ENCODE measurements at regions not wholly inside any gene's neighbourhood (a gene's known extent, or its start where the extent isn't known, plus 50 kb on each side); places are given as distances from the start of the nearest gene placed in this dataset.

GRCh38 chr5:136629125-136629792 lies 263.9 kb upstream of the TRPC7 start:
- DNase-seq (ENCODE audit: low read depth, low spot score) (no peak), ATAC-seq (no peak), FAIRE-seq (no peak)
- H3K4me2 ChIP-seq (ENCODE audit: control insufficient read depth, insufficient read depth) = no peak overlapping the region
- BruUV-seq (replicated peaks) = no TSS peak
- RAD21 ChIA-PET (ENCODE audit: unreplicated experiment) = no interaction called here
- no peak overlapping the region for H3K4me3 ChIP-seq
- POLR2A ChIA-PET = no interaction called here
- intact Hi-C loops (cut with micrococcal nuclease; ENCODE audit: unreplicated experiment) (no loop called here), in situ Hi-C loops (cut with MboI) (no loop called here)
- TF ChIP-seq POU2F2 (IDR thresholded peaks at IDR 0.05; ENCODE audit: borderline replicate concordance, low read depth, low read length) (no peak), TARDBP (IDR thresholded peaks at IDR 0.05; ENCODE audit: borderline replicate concordance) (no peak), BRCA1 (IDR thresholded peaks at IDR 0.05; ENCODE audit: low read depth, low read length) (no peak), POLR2A (IDR thresholded peaks at IDR 0.05; ENCODE audit: low read depth, low read length) (no peak), BCL11A (IDR thresholded peaks at IDR 0.05; ENCODE audit: low read depth, low read length) (no peak), POLR2AphosphoS2 (IDR thresholded peaks at IDR 0.05; ENCODE audit: low read depth, low read length) (no peak)
- H3K36me3 ChIP-seq (ENCODE audit: control insufficient read depth in 2 of 2, insufficient read depth in 2 of 2, low read length in 1 of 2) = no peaks in the 10 kb centered on the region
- SMC1A ChIA-PET (ENCODE audit: uncharacterized antibody, unreplicated experiment) = interaction anchor here (1.2 kb wide), 1 partner anchor 12 kb away, joined by 3 read pairs; no protein-coding TSS in a partner anchor
- H3K27me3 ChIP-seq (replicated peaks in 1 of 2; ENCODE audit: control insufficient read depth in 2 of 2, insufficient read depth in 2 of 2, low read length in 1 of 2) = no peaks in the 10 kb centered on the region; a peak in 1 of 4 replicates
- CTCF ChIA-PET = interaction anchor here (0.6 kb wide), 1 partner anchor 37 kb away, joined by 3 read pairs; no protein-coding TSS in a partner anchor
- no peaks in the 10 kb centered on the region for H3K79me2 ChIP-seq (ENCODE audit: control insufficient read depth, insufficient read depth, low read length)
- H3K9ac ChIP-seq (ENCODE audit: control insufficient read depth, insufficient read depth, low read length) = no peak overlapping the region
- no peaks in the 10 kb centered on the region for H3K9me3 ChIP-seq (replicated peaks; ENCODE audit: control insufficient read depth, insufficient read depth, low read length)
- H2AFZ ChIP-seq (ENCODE audit: control insufficient read depth, low read depth, low read length) = no peak overlapping the region
- H4K20me1 ChIP-seq (ENCODE audit: control insufficient read depth, insufficient read depth) = no peaks in the 10 kb centered on the region
- no peaks in the 10 kb centered on the region for H3K4me1 ChIP-seq (ENCODE audit: control insufficient read depth, insufficient read depth, low read length)
- H3K27ac ChIP-seq (ENCODE audit: control insufficient read depth, insufficient read depth) = no peak overlapping the region
- 59% methylated on average over 10 of the region's 10 CpGs for WGBS (ENCODE audit: insufficient coverage, insufficient replicate concordance, low lambda C conversion rate, missing lambda C conversion rate)

DNA sequence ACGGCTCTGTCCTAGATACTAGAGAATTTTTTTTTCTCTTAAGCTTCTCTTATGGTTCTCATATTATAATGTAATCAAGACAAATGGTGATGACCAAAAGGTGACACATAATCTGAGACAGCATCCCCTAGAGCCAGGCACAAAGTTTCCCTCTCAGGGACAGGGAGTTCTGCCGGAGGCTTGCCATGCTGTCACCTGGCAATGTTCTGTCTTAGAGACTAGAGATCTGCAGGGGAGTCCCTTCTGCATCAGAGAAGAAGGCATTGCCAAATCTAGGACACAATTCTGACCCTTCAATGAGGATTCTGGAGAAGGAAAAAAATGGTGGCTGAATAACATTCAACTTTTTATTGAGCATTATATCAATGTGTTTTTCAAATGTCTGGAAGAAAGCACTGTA lies 261.2 kb upstream of the TRPC7 start:
- DNase-seq (ENCODE audit: low read depth, low spot score) = no peak
- no TSS peak for BruUV-seq (replicated peaks)
- Histone ChIP-seq H3K27ac (ENCODE audit: control insufficient read depth, insufficient read depth) (no peak overlapping the region), H3K9ac (ENCODE audit: control insufficient read depth, insufficient read depth, low read length) (no peak overlapping the region), H3K79me2 (ENCODE audit: control insufficient read depth, insufficient read depth, low read length) (no peaks in the 10 kb centered on the region), H3K4me3 (no peak overlapping the region), H3K27me3 (replicated peaks in 1 of 2; ENCODE audit: control insufficient read depth in 2 of 2, insufficient read depth in 2 of 2, low read length in 1 of 2) (no peaks in the 10 kb centered on the region; a peak in 1 of 4 replicates), H3K4me2 (ENCODE audit: control insufficient read depth, insufficient read depth) (no peak overlapping the region), H3K9me3 (replicated peaks; ENCODE audit: control insufficient read depth, insufficient read depth, low read length) (no peaks in the 10 kb centered on the region), H2AFZ (ENCODE audit: control insufficient read depth, low read depth, low read length) (no peak overlapping the region), H4K20me1 (ENCODE audit: control insufficient read depth, insufficient read depth) (no peaks in the 10 kb centered on the region), H3K36me3 (ENCODE audit: control insufficient read depth in 2 of 2, insufficient read depth in 2 of 2, low read length in 1 of 2) (no peaks in the 10 kb centered on the region), H3K4me1 (ENCODE audit: control insufficient read depth, insufficient read depth, low read length) (no peaks in the 10 kb centered on the region)
- intact Hi-C loops (cut with micrococcal nuclease; ENCODE audit: unreplicated experiment) (no loop called here), in situ Hi-C loops (cut with MboI) (no loop called here)
- ChIA-PET RAD21 (ENCODE audit: unreplicated experiment) (no interaction called here), CTCF (no interaction called here), SMC1A (ENCODE audit: uncharacterized antibody, unreplicated experiment) (no interaction called here), POLR2A (no interaction called here)
- ATAC-seq = no peak
- 33% methylated on average over 2 of the region's 2 CpGs for WGBS (ENCODE audit: insufficient coverage, insufficient replicate concordance, low lambda C conversion rate, missing lambda C conversion rate)
- no peak for FAIRE-seq
- TF ChIP-seq E2F8 (IDR thresholded peaks at IDR 0.05; ENCODE audit: low read depth, partially characterized antibody) (no peak), HDAC6 (IDR thresholded peaks at IDR 0.05; ENCODE audit: unreplicated experiment) (no peak), EZH2 (IDR thresholded peaks at IDR 0.05; ENCODE audit: borderline replicate concordance, control insufficient read depth, low read depth, low read length) (no peak), SMARCA5 (IDR thresholded peaks at IDR 0.05) (no peak), STAT1 (conservative IDR thresholded peaks at IDR 0.05) (no peak), ESRRA (IDR thresholded peaks at IDR 0.05; ENCODE audit: low read length) (no peak), JUNB (IDR thresholded peaks at IDR 0.05) (no peak), LARP7 (IDR thresholded peaks at IDR 0.05) (no peak), MTA3 (IDR thresholded peaks at IDR 0.05; ENCODE audit: borderline replicate concordance, low read length) (no peak), PBX3 (IDR thresholded peaks at IDR 0.05; ENCODE audit: insufficient replicate concordance, low read depth, low read length) (no peak), RFX5 (IDR thresholded peaks at IDR 0.05; ENCODE audit: low read depth, low read length) (no peak)

Measured in GM12878 (cell line).